Erythroblast (primary cell): ENCODE measurements at regions not wholly inside any gene's neighbourhood (a gene's known extent, or its start where the extent isn't known, plus 50 kb on each side); places are given as distances from the start of the nearest gene placed in this dataset.

Source experiments
- GATA1 ChIP-seq: IDR thresholded peaks from 2 replicates; pipeline ENCODE4 v1.6.1; 2011; ENCODE audit warnings: low read depth, mild to moderate bottlenecking, control low read depth, low read length, moderate library complexity
- POLR2A ChIP-seq: IDR thresholded peaks from 2 replicates; pipeline ENCODE4 v1.6.1; 2011; ENCODE audit warnings: mild to moderate bottlenecking, low read length

- TF ChIP-seq POLR2A (no peak), GATA1 (no peak)
Observed at GRCh38 chr5:107135391-107135790, 535.3 kb downstream of the EFNA5 start.
